H1 (cell line): ENCODE measurements at regions not wholly inside any gene's neighbourhood (a gene's known extent, or its start where the extent isn't known, plus 50 kb on each side); places are given as distances from the start of the nearest gene placed in this dataset.

Source experiments
- CTCF ChIA-PET: fragments of 300-600 bp; sonication (Branson Sonifier 250); formaldehyde crosslinking; loops from one replicate; lab custom pipeline; 2021; ENCODE audit not compliant: partially characterized antibody; lab: Charles Lee
- POLR2A ChIA-PET: fragments of 300-600 bp; sonication (Branson Sonifier 250); formaldehyde crosslinking; loops from one replicate; lab custom pipeline; 2021; ENCODE audit warnings: inconsistent platforms; ENCODE audit not compliant: partially characterized antibody; lab: Charles Lee
- DNase-seq, 2 experiments: peaks; one replicate each; pipeline versions ENCODE4 v3.0.0 to v3.0.0-alpha.2; 2010 to 2022; ENCODE audit warnings: low spot score in 2 of 2, low read depth in 1 of 2, mixed read lengths in 1 of 2
- FAIRE-seq: peaks from 2 replicates; lab custom pipeline; 2011; peaks lifted over from hg19 to GRCh38; lab: Jason Lieb, UNC
- H2AFZ ChIP-seq: 2 replicates; pipeline ENCODE4 v1.8.1; 2012; ENCODE audit warnings: low read length, inconsistent platforms
- H2AK5ac ChIP-seq: 2 replicates; pipeline ENCODE4 v1.6.1; 2013; ENCODE audit warnings: low read depth, low read length
- H2BK120ac ChIP-seq: replicated peaks from 2 replicates; pipeline ENCODE3; 2013; ENCODE audit warnings: low read depth, low read length, inconsistent platforms
- H2BK12ac ChIP-seq: 2 replicates; pipeline ENCODE4 v1.6.1; 2013; ENCODE audit warnings: low read depth, low read length
- H2BK15ac ChIP-seq: 2 replicates; pipeline ENCODE4 v1.6.1; 2013; ENCODE audit warnings: low read length
- H2BK20ac ChIP-seq: 2 replicates; pipeline ENCODE4 v1.6.1; 2013; ENCODE audit warnings: low read length
- H2BK5ac ChIP-seq: 2 replicates; pipeline ENCODE4 v1.6.1; 2013; ENCODE audit warnings: low read depth, low read length
- H3K14ac ChIP-seq: 2 replicates; pipeline ENCODE4 v1.6.1; 2013; ENCODE audit warnings: inconsistent platforms; ENCODE audit not compliant: insufficient read length
- H3K18ac ChIP-seq: 2 replicates; pipeline ENCODE4 v1.6.1; 2013; ENCODE audit warnings: low read length; ENCODE audit errors: extremely low read depth
- H3K23ac ChIP-seq: 2 replicates; pipeline ENCODE4 v1.6.1; 2013; ENCODE audit warnings: inconsistent platforms; ENCODE audit not compliant: insufficient read length
- H3K23me2 ChIP-seq: 2 replicates; pipeline ENCODE4 v1.6.1; 2013; ENCODE audit warnings: low read depth, low read length
- H3K27ac ChIP-seq: 2 replicates; pipeline ENCODE4 v1.6.1; 2011; ENCODE audit warnings: low read depth, low read length, inconsistent platforms
- H3K27me3 ChIP-seq, 4 experiments: replicated peaks in 1 of 4; 1 replicate in 1 of 4; 2 replicates in 3 of 4; pipeline versions ENCODE4 v1.6.1 to v1.8.1; 2011 to 2013; ENCODE audit warnings: low read length in 3 of 4, mild to moderate bottlenecking in 3 of 4, inconsistent platforms in 2 of 4, mixed read lengths in 2 of 4, moderate library complexity in 1 of 4; ENCODE audit not compliant: control insufficient read depth in 3 of 4, insufficient read depth in 3 of 4; ENCODE audit errors: extremely low read depth in 1 of 4
- H3K36me3 ChIP-seq, 4 experiments: 2 replicates each; pipeline versions ENCODE4 v1.6.1 to v1.8.1; 2011 to 2013; ENCODE audit warnings: mild to moderate bottlenecking in 4 of 4, low read length in 3 of 4, moderate library complexity in 2 of 4, control low read depth in 1 of 4, inconsistent platforms in 1 of 4; ENCODE audit not compliant: insufficient read depth in 4 of 4, control insufficient read depth in 2 of 4
- H3K4ac ChIP-seq: replicated peaks from 2 replicates; pipeline ENCODE3; 2013; ENCODE audit warnings: low read length, low read depth, mixed read lengths, inconsistent platforms; ENCODE audit not compliant: insufficient read length
- H3K4me1 ChIP-seq, 4 experiments: replicated peaks in 1 of 4; 1 replicate in 1 of 4; 2 replicates in 3 of 4; pipeline versions ENCODE4 v1.6.1 to v1.8.1; 2011 to 2013; ENCODE audit warnings: low read length in 3 of 4, inconsistent platforms in 2 of 4, mixed read lengths in 1 of 4; ENCODE audit not compliant: insufficient read depth in 4 of 4, control insufficient read depth in 3 of 4
- H3K4me2 ChIP-seq, 2 experiments: 2 replicates each; pipeline versions ENCODE4 v1.6.1 to v1.8.1; 2011 to 2013; ENCODE audit warnings: low read depth in 2 of 2, low read length in 2 of 2, control low read depth in 1 of 2, inconsistent platforms in 1 of 2, mild to moderate bottlenecking in 1 of 2; ENCODE audit not compliant: insufficient read depth in 1 of 2
- H3K4me3 ChIP-seq, 4 experiments: fragments of 200-600, 300-600 bp in 1 of 4; sonication (generic), shearing (Covaris generic), sonication (Bioruptor Twin) in 1 of 4; 2 replicates each; pipeline versions ENCODE4 v1.5.1 to v1.8.1; 2011 to 2016; ENCODE audit warnings: low read length in 4 of 4, low read depth in 3 of 4, control low read depth in 2 of 4, inconsistent platforms in 2 of 4, mild to moderate bottlenecking in 2 of 4, mixed read lengths in 1 of 4, moderate library complexity in 1 of 4; ENCODE audit not compliant: insufficient read depth in 2 of 4; ENCODE audit errors: extremely low read depth in 1 of 4
- H3K56ac ChIP-seq: replicated peaks from 2 replicates; pipeline ENCODE3; 2013; ENCODE audit warnings: low read depth, mild to moderate bottlenecking, mixed read lengths, low read length, inconsistent platforms; ENCODE audit not compliant: insufficient read length
- H3K79me1 ChIP-seq: 2 replicates; pipeline ENCODE4 v1.6.1; 2013; ENCODE audit warnings: low read depth, low read length, control low read depth
- H3K79me2 ChIP-seq, 2 experiments: 2 replicates each; pipeline versions ENCODE4 v1.6.1 to v1.8.1; 2012 to 2013; ENCODE audit warnings: low read length in 2 of 2, mild to moderate bottlenecking in 2 of 2, inconsistent platforms in 1 of 2; ENCODE audit not compliant: insufficient read depth in 2 of 2, control insufficient read depth in 1 of 2
- H3K9ac ChIP-seq, 4 experiments: replicated peaks in 1 of 4; 1 replicate in 1 of 4; 2 replicates in 3 of 4; pipeline versions ENCODE4 v1.6.1 to v1.8.1; 2011 to 2013; ENCODE audit warnings: low read depth in 3 of 4, low read length in 3 of 4, control low read depth in 2 of 4, mild to moderate bottlenecking in 2 of 4, moderate library complexity in 2 of 4, inconsistent platforms in 1 of 4; ENCODE audit errors: extremely low read depth in 1 of 4
- H3K9me3 ChIP-seq, 2 experiments: 2 replicates each; pipeline versions ENCODE4 v1.6.1 to v1.8.1; 2012 to 2013; ENCODE audit warnings: mild to moderate bottlenecking in 2 of 2, moderate library complexity in 2 of 2, control low read depth in 1 of 2, inconsistent platforms in 1 of 2, low read depth in 1 of 2, low read length in 1 of 2, mixed read lengths in 1 of 2; ENCODE audit not compliant: insufficient read depth in 2 of 2
- H4K20me1 ChIP-seq, 2 experiments: replicated peaks in 1 of 2; 2 replicates each; pipeline versions ENCODE3 to v1.8.1; 2011 to 2013; ENCODE audit warnings: inconsistent platforms in 2 of 2, low read length in 2 of 2, mild to moderate bottlenecking in 1 of 2; ENCODE audit not compliant: insufficient read depth in 2 of 2, control insufficient read depth in 1 of 2
- H4K5ac ChIP-seq: 2 replicates; pipeline ENCODE4 v1.6.1; 2013; ENCODE audit warnings: low read length, low read depth, mixed read lengths, inconsistent platforms; ENCODE audit not compliant: insufficient read length
- H4K8ac ChIP-seq: 2 replicates; pipeline ENCODE4 v1.8.0; 2013; ENCODE audit warnings: mild to moderate bottlenecking, moderate library complexity, low read length, inconsistent platforms; ENCODE audit not compliant: insufficient read depth; ENCODE audit errors: extremely low read depth
- H4K91ac ChIP-seq: replicated peaks from 2 replicates; pipeline ENCODE3; 2013; ENCODE audit warnings: low read length, mixed read lengths, inconsistent platforms; ENCODE audit not compliant: insufficient read length
- ASH2L ChIP-seq: fragments of 200-600, 300-600 bp; sonication (generic); IDR thresholded peaks from one replicate; pipeline ENCODE4 v1.7.1; 2017; ENCODE audit warnings: low read length
- CBX8 ChIP-seq: fragments of 300-800, 300-1000 bp; sonication (generic); IDR thresholded peaks from 2 replicates; pipeline ENCODE4 v1.7.1; 2016; ENCODE audit warnings: low read depth, low read length, borderline replicate concordance
- CHD1 ChIP-seq: IDR thresholded peaks from 2 replicates; pipeline ENCODE4 v1.6.1; 2012; ENCODE audit warnings: low read depth, low read length, improper control_type of control experiment
- CREB1 ChIP-seq: IDR thresholded peaks from 2 replicates; pipeline ENCODE4 v1.6.1; 2012; ENCODE audit warnings: inconsistent platforms
- E2F6 ChIP-seq: IDR thresholded peaks from 2 replicates; pipeline ENCODE4 v1.6.1; 2012; ENCODE audit warnings: inconsistent platforms
- EP300 ChIP-seq, 2 experiments: IDR thresholded peaks; 1 replicate in 1 of 2; 2 replicates in 1 of 2; pipeline ENCODE4 v1.6.1; 2011 to 2012; ENCODE audit warnings: low read depth in 2 of 2, low read length in 2 of 2, mild to moderate bottlenecking in 2 of 2, borderline replicate concordance in 1 of 2, inconsistent platforms in 1 of 2, moderate library complexity in 1 of 2
- FOSL1 ChIP-seq: IDR thresholded peaks from 2 replicates; pipeline ENCODE4 v1.6.1; 2011; ENCODE audit warnings: mild to moderate bottlenecking, low read depth, low read length, moderate library complexity; ENCODE audit not compliant: insufficient read depth
- HDAC2 ChIP-seq, 2 experiments: fragments of 300-600 bp in 1 of 2; sonication (generic) in 1 of 2; IDR thresholded peaks; 2 replicates each; pipeline ENCODE4 v1.6.1; 2011 to 2012; ENCODE audit warnings: low read depth in 2 of 2, low read length in 2 of 2, mild to moderate bottlenecking in 2 of 2, moderate library complexity in 2 of 2, borderline replicate concordance in 1 of 2, inconsistent platforms in 1 of 2
- JUN ChIP-seq: IDR thresholded peaks from 2 replicates; pipeline ENCODE4 v1.6.1; 2011; ENCODE audit warnings: low read depth, mild to moderate bottlenecking, improper control_type of control experiment, low read length
- MAFK ChIP-seq: IDR thresholded peaks from 2 replicates; pipeline ENCODE4 v1.6.1; 2012; ENCODE audit warnings: low read depth, mild to moderate bottlenecking, improper control_type of control experiment, low read length
- NANOG ChIP-seq: IDR thresholded peaks from 2 replicates; pipeline ENCODE4 v1.6.1; 2011; ENCODE audit warnings: low read length, low read depth, mild to moderate bottlenecking, inconsistent platforms; ENCODE audit not compliant: insufficient read depth, poor library complexity, severe bottlenecking
- SAP30 ChIP-seq: fragments of 300-600 bp; sonication (generic); IDR thresholded peaks from 2 replicates; pipeline ENCODE4 v1.7.1; 2012; ENCODE audit warnings: low read length, moderate library complexity, mild to moderate bottlenecking, inconsistent platforms; ENCODE audit not compliant: insufficient read depth, insufficient replicate concordance
- SIX5 ChIP-seq: IDR thresholded peaks from 2 replicates; pipeline ENCODE4 v1.6.1; 2011; ENCODE audit warnings: mild to moderate bottlenecking, low read depth, low read length
- SP1 ChIP-seq: IDR thresholded peaks from 2 replicates; pipeline ENCODE4 v1.6.1; 2011; ENCODE audit warnings: low read depth, low read length
- SRF ChIP-seq: IDR thresholded peaks from 2 replicates; pipeline ENCODE4 v1.6.1; 2011; ENCODE audit warnings: mild to moderate bottlenecking, low read depth, low read length, moderate library complexity
- TCF12 ChIP-seq: IDR thresholded peaks from 2 replicates; pipeline ENCODE4 v1.6.1; 2011; ENCODE audit warnings: low read depth, mild to moderate bottlenecking, low read length

GRCh38 chr1:221343136-221343535, 398.8 kb downstream of the DUSP10 start:
- DNase-seq = no peak
- no peak overlapping the region for H3K4me2 ChIP-seq
- H3K36me3 ChIP-seq = no peaks in the 10 kb centered on the region
- no peaks in the 10 kb centered on the region for H3K27me3 ChIP-seq
- no peak overlapping the region for H2AFZ ChIP-seq
- no peak overlapping the region for H3K23ac ChIP-seq
- no peak overlapping the region for H2BK15ac ChIP-seq
- H3K27ac ChIP-seq = no peak overlapping the region
- H3K18ac ChIP-seq = no peak overlapping the region
- no peak overlapping the region for H2BK120ac ChIP-seq
- H2AK5ac ChIP-seq = no peak overlapping the region
- no peak overlapping the region for H3K4ac ChIP-seq
- CTCF ChIA-PET = no interaction called here
- no peak overlapping the region for H3K14ac ChIP-seq
- no peak overlapping the region for H4K5ac ChIP-seq
- H2BK20ac ChIP-seq = no peak overlapping the region
- no peaks in the 10 kb centered on the region for H3K4me1 ChIP-seq
- FAIRE-seq = no peak
- H3K9me3 ChIP-seq = no peaks in the 10 kb centered on the region
- no peaks in the 10 kb centered on the region for H3K79me2 ChIP-seq
- H4K91ac ChIP-seq = no peak overlapping the region
- H3K9ac ChIP-seq = no peak overlapping the region
- no peak overlapping the region for H4K8ac ChIP-seq
- H2BK12ac ChIP-seq = no peak overlapping the region
- POLR2A ChIA-PET = no interaction called here
- no peak overlapping the region for H3K4me3 ChIP-seq
- H4K20me1 ChIP-seq = no peaks in the 10 kb centered on the region
- H3K56ac ChIP-seq = no peak overlapping the region
- no peak overlapping the region for H2BK5ac ChIP-seq
- no peaks in the 10 kb centered on the region for H3K79me1 ChIP-seq
- H3K23me2 ChIP-seq = no peaks in the 10 kb centered on the region
- TF ChIP-seq FOSL1 = no peak
- no peak for TF ChIP-seq MAFK
- no peak for TF ChIP-seq SRF
- no peak for TF ChIP-seq CBX8
- TF ChIP-seq SP1 = no peak
- no peak for TF ChIP-seq CREB1
- no peak for TF ChIP-seq E2F6
- no peak for TF ChIP-seq TCF12
- TF ChIP-seq ASH2L = no peak
- TF ChIP-seq EP300 (IDR thresholded peaks at IDR 0.05; ENCODE audit: borderline replicate concordance in 1 of 2, low read depth in 2 of 2, low read length in 2 of 2) = no peak
- TF ChIP-seq JUN = no peak
- no peak for TF ChIP-seq CHD1
- TF ChIP-seq NANOG = no peak
- TF ChIP-seq SAP30 = no peak
- no peak for TF ChIP-seq HDAC2 (IDR thresholded peaks at IDR 0.05; ENCODE audit: borderline replicate concordance in 1 of 2, low read depth in 2 of 2, low read length in 2 of 2)
- TF ChIP-seq SIX5 = no peak
